Mammary epithelial cell (primary cell): ENCODE measurements at regions not wholly inside any gene's neighbourhood (a gene's known extent, or its start where the extent isn't known, plus 50 kb on each side); places are given as distances from the start of the nearest gene placed in this dataset.

Experiments
- CTCF ChIP-seq, 2 donors: IDR thresholded peaks in 1 of 2; conservative IDR thresholded peaks in 1 of 2; 2 replicates each; pipeline ENCODE4 v1.5.1; 2011 to 2012; ENCODE audit warnings: inconsistent platforms in 2 of 2, low read length in 2 of 2, mild to moderate bottlenecking in 2 of 2, control low read depth in 1 of 2, low read depth in 1 of 2; ENCODE audit not compliant: insufficient read depth in 1 of 2; ENCODE audit errors: extremely low read depth in 1 of 2
- EZH2 ChIP-seq: IDR thresholded peaks from 2 replicates; pipeline ENCODE4 v1.6.1; 2012; ENCODE audit warnings: low read length, inconsistent platforms, borderline replicate concordance

- no peak for TF ChIP-seq CTCF (conservative IDR thresholded peaks at IDR 0.05 in 1 of 2, IDR thresholded peaks at IDR 0.05 in 1 of 2; ENCODE audit: extremely low read depth in 1 of 2, insufficient read depth in 1 of 2, low read depth in 1 of 2, low read length in 2 of 2)
- no peak for TF ChIP-seq EZH2
Measured at GRCh38 chr15:96422125-96422524, 91.6 kb downstream of the NR2F2 start.
